ENCODE measurements at regions not wholly inside any gene's neighbourhood (a gene's known extent, or its start where the extent isn't known, plus 50 kb on each side); places are given as distances from the start of the nearest gene placed in this dataset.

DNA sequence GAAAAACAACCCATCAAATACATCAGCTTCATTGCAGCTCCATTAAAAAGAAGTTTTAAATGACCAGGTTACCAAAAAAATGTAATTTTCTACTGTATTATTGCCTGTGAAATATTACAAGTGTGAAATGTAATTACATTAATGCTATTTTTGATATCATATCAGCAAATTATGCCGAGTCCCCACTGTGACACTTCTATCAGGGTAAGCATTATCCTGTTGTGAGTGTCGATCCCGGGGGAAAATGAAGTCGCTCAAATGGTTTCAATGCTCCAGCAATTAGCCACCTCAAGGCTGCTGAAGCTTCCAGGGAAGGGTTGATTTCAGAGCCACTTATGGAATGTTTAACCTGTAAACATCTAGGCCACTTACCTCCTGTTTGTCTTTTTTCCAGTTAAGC is 70.4 kb downstream of the RCN1 start:
- no peak for DNase-seq (ENCODE audit: extremely low spot score)
- ChIA-PET POLR2A (no interaction called here), CTCF (interaction anchor here (0.8 to 4.6 kb wide), 5 partner anchors 14 to 1055 kb away, joined by 3 to 27 read pairs (median 4); no protein-coding TSS in a partner anchor)
- TF ChIP-seq, protein P1, sequence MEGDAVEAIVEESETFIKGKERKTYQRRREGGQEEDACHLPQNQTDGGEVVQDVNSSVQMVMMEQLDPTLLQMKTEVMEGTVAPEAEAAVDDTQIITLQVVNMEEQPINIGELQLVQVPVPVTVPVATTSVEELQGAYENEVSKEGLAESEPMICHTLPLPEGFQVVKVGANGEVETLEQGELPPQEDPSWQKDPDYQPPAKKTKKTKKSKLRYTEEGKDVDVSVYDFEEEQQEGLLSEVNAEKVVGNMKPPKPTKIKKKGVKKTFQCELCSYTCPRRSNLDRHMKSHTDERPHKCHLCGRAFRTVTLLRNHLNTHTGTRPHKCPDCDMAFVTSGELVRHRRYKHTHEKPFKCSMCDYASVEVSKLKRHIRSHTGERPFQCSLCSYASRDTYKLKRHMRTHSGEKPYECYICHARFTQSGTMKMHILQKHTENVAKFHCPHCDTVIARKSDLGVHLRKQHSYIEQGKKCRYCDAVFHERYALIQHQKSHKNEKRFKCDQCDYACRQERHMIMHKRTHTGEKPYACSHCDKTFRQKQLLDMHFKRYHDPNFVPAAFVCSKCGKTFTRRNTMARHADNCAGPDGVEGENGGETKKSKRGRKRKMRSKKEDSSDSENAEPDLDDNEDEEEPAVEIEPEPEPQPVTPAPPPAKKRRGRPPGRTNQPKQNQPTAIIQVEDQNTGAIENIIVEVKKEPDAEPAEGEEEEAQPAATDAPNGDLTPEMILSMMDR (IDR thresholded peaks at IDR 0.05; ENCODE audit: control extremely low read depth, extremely low read depth, low read depth, missing control alignments), result no peak

DNA sequence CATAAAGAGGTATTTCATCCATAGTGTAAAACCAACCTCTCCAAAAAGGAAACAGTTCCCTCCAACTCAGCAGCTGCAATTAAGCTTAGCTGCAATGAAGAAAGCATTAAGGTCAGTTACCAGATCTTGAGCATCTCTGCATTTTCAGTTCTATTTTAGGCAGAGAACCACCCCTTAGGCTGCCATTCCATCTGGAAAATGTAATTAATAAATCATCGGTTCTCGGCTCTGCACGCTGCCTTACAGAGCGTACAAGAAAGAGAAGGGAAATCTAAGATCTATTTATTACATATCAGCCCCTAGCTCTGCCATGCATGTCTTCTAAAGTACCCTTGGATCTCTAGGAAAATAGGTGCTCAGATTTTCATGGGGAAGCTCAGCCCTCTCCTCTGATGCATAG is 71.5 kb downstream of the RCN1 start:
- TF ChIP-seq, protein P1 (IDR thresholded peaks at IDR 0.05; ENCODE audit: control extremely low read depth, extremely low read depth, low read depth, missing control alignments), result no peak
- no peak for DNase-seq (ENCODE audit: extremely low spot score)
- ChIA-PET CTCF (interaction anchor here (1.0 to 4.6 kb wide), 5 partner anchors 8 to 1056 kb away, joined by 3 to 27 read pairs (median 3); no protein-coding TSS in a partner anchor), POLR2A (no interaction called here)

DNA sequence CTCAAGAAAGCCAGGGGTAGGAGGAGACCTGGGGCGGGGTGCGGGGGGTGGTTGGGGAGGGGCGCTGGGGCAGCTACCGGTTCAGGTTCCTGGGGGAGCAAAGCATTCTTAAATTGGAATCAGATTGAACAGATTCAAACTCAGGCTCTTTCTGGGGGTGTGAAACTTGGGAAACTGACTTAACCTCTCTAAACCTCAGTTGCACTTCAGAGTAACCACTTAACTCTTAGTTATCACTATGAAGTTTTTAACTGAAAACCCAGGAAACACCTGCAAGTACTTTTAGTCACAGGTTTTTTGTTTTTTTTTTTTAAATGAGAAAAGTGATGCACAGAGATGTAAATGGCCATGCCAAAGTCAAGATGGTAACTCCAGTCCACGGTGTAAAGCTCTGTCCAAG is 72.0 kb downstream of the RCN1 start:
- CTCF ChIA-PET, result interaction anchor here (1.0 to 4.6 kb wide), 4 partner anchors 8 to 13 kb away, joined by 3 to 27 read pairs (median 3); no protein-coding TSS in a partner anchor
- POLR2A ChIA-PET, result no interaction called here
- TF ChIP-seq, protein P1 (IDR thresholded peaks at IDR 0.05; ENCODE audit: control extremely low read depth, extremely low read depth, low read depth, missing control alignments), result no peak
- DNase-seq (ENCODE audit: extremely low spot score), result no peak

DNA sequence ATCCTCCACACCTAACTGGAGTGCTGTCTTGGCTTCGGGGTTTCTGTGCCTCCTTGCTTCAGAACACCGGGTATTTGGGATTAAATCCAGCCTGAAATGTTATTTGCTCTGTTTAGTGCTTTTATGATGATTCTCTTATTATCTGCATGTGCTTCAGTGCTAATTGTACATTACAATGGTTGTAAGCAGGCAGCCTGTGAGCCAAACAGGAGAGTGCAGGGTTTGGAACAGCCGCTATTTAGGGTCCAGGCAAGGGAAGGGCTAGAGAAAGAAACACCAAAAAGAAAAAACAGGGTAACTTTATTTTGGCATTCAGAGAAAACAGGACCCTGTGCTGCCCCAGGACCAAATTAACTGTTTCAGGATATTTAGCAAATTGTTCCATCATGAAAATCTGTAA is 72.7 kb downstream of the RCN1 start:
- no peak for DNase-seq (ENCODE audit: extremely low spot score)
- ChIA-PET CTCF (interaction anchor here (0.9 to 4.6 kb wide), 4 partner anchors 9 to 112 kb away, joined by 3 to 27 read pairs (median 3); no protein-coding TSS in a partner anchor), POLR2A (no interaction called here)
- TF ChIP-seq, protein P1 (IDR thresholded peaks at IDR 0.05; ENCODE audit: control extremely low read depth, extremely low read depth, low read depth, missing control alignments), result no peak

DNA sequence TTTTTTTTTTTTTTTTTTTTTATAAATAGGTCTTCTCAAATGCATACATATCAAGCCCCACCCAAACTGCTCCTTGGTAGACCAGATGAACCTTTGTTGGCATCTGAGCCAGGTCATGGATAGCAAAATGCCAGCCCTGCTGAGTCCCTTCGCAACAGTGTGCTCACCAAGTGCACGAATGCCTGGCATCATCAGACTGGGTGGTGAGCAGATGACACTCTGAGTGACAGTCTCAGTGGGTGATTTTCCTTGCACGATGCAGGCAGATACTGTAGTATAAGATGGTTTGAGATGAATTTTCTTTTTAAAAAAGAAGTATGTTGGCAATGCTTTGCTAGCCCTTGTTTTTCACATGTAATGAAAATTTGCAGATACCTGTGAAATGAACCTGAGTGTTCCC is 74.0 kb downstream of the RCN1 start:
- no peak for DNase-seq (ENCODE audit: extremely low spot score)
- POLR2A ChIA-PET, result no interaction called here
- CTCF ChIA-PET, result interaction anchor here (1.1 to 4.5 kb wide), 2 partner anchors 12 to 107 kb away, joined by 3 to 51 read pairs; no protein-coding TSS in a partner anchor
- TF ChIP-seq, protein P1 (IDR thresholded peaks at IDR 0.05; ENCODE audit: control extremely low read depth, extremely low read depth, low read depth, missing control alignments), result no peak

DNA sequence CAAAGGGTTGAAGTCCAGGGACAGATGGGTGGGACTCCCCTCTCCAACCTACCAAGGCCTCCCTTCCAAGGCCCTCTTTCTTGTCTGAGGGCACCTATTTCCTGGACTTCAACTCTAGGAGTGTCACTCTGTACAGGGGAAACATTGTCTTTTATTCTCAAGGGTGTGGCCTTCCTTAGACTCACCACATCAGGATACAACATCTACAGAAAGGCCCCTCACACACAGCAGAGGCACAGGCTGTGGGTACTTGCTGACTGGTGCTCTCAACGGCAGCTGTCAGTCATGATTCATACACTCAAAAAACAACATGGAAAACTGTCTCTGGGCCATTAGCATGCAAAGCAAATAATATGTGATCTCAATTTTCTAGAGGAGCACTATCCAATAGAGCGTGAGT is 78.0 kb downstream of the RCN1 start:
- ChIA-PET CTCF (interaction anchor here (1.1 to 16.2 kb wide), 3 partner anchors 116 to 771 kb away, joined by 3 to 256 read pairs (median 16); no protein-coding TSS in a partner anchor), POLR2A (no interaction called here)
- TF ChIP-seq, protein P1 (IDR thresholded peaks at IDR 0.05; ENCODE audit: control extremely low read depth, extremely low read depth, low read depth, missing control alignments), result no peak
- no peak for DNase-seq (ENCODE audit: extremely low spot score)
